ENCODE measurements at regions not wholly inside any gene's neighbourhood (a gene's known extent, or its start where the extent isn't known, plus 50 kb on each side); places are given as distances from the start of the nearest gene placed in this dataset.

GRCh38 chr5:105506692-105507277 is 1944.2 kb upstream of the NUDT12 start:
- TF ChIP-seq CTCF (conservative IDR thresholded peaks at IDR 0.05; ENCODE audit: low read depth, low read length) (peak; percentile 62), EZH2 (IDR thresholded peaks at IDR 0.05; ENCODE audit: borderline replicate concordance, low read depth, low read length, poor library complexity, severe bottlenecking) (no peak)

Data from A673 (cell line).